GM19238 (cell line): ENCODE measurements at regions not wholly inside any gene's neighbourhood (a gene's known extent, or its start where the extent isn't known, plus 50 kb on each side); places are given as distances from the start of the nearest gene placed in this dataset.

Experiments
- DNase-seq: peaks from one replicate; pipeline ENCODE4 v3.0.0; 2011; ENCODE audit warnings: low spot score; ENCODE audit not compliant: insufficient read length

DNA sequence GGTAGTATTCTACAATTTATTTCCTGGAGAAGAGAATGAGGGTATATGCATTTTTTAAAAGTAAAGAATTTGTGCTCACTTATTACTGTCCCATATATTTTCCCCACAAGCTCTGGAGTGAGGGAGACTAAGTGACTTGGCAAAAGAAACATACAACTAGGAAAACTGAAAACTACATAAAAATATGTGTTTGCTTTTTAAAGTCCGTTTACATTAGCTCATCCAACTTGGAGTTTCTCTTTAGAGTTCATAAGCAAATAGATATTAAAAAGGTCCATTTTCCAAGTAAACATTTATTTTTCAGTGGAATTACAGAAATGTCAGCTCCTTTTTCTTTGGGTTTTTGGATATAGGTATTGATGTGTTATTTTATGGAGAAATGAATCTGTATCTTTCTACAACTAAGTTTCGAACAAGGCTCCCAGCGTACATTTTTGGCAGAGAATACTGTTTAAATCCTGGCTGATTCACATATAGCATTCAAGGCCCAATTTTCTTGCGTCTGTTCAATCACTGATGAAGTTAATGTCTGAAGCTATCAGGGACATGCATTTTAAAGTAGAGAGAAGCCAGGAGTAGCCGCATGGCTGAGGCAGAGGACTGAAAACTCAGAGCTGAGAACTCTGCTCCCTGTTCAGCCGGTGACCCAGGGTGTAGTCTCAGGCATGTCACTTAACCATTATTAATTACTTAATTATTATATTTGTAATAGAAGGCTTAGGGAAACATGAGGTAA lies 729.4 kb downstream of the EFNB2 start:
- DNase-seq = no peak

DNA sequence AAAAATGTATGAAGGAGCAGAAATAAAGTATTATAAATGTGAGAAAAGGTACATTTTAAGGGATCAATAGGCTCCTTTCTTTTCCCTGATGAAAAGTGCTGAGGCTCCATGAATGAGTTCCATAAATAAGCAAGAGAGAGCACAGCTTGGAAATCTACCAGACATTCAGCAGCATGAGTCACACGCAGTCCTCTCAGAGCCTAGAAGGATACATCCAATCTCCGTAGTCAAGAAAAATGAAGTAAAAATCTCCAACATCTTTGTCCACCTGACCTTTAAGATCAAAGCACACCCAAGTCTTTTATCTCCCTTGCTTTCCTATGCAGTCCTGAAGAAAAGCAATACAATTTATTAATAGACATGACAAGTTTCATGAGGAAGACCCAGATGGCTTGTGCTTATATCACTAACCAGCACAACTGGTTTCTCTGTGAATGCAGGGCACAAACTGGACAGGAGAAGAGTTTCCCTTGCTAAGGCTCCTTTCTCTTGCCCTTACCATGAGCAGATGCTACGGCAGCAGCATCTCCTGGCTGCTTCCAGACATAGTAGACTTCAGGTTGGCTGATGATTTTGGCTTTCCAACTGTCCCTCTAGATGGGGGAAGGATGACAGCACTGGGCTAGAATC lies 730.8 kb downstream of the EFNB2 start:
- DNase-seq = no peak

DNA sequence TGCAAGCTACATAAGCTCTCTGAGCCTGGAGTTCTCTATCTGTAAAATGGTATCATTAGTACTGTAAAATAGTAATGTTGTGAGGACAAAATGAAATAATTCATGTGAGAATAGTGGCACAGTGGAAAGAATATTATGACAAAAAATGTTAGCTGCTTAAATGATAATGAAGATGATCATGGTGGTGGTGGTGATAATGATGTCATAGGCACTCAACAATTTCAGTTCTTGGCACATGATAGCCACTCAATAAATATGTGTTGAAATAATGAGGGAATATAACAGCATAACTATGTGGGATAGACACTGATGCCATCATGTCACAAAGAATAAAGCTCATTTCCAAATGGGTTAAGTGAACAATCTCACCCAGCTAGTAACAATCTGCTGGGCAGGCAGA lies 736.3 kb downstream of the EFNB2 start:
- no peak for DNase-seq

DNA sequence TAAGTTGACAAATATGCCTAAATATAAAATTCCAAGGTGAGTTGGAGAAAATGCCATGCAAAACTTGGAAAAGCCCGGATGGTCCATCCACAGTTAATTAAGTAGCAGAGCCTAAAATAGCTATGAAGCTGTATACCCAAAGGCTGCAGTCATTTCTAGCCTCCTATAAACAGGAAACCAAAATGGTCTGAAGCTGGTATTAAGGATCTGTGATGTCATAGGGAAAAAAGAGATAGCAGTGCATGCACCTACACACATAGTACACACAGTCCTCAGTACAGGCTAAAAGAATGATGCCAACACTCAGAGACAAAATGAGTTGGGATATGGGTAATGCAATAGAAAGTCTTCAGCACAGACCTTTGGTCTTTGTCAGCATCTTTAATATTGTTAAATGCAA lies 736.9 kb downstream of the EFNB2 start:
- DNase-seq = no peak

DNA sequence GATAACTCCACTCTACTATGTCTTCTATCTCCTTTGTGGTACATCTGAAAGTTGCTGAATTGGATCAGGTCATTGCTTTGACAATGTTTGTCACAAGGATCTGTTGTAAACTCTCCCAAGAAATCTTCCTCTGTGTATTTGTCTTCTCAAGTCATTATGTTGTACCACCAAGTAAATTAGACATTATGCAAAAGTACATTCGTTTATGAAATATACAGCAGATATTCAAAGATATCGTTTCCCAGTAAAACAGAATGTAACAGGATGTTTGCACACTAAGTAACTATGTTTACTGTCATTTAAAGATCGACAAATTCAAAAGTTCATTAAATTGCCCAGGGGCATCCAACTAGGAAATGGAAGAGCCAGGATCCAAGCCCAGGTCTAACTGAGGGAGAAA lies 739.4 kb downstream of the EFNB2 start:
- DNase-seq = no peak

DNA sequence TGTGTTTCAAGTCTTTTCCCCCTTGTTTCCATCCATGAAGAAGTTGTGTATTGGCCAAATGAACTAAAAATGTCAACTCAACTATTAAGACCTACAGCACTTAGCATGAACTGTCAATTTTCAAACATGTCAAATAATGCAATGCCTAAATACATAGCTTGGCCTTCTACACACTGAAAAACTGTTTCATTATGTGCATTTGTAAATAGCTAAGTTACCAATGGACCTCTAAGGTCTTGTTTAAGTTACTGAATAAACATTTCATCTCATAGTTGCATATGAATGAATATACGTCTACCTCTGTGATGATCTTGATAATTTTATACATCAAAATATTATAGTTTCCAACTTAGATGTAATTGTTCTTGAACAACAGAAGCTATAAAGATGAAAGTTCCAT lies 744.5 kb downstream of the EFNB2 start:
- no peak for DNase-seq

DNA sequence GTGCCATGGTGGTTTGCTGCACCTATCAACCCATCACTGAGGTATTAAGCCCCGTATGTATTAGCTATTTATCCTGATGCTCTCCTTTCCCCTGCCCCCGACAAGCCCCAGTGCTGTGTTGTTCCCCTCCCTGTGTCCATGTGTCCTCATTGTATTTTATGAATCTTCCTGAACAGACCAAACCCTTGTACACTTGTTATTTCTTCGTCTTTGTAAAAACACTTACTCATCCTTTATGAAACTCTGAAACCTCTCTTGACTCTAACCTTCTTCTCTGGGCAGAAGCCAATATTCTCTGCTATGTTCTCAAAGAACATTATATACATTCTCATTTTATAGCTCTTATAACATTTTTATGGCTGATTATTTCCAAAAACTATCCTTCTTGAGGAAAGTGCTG lies 746.9 kb downstream of the EFNB2 start:
- DNase-seq = no peak

DNA sequence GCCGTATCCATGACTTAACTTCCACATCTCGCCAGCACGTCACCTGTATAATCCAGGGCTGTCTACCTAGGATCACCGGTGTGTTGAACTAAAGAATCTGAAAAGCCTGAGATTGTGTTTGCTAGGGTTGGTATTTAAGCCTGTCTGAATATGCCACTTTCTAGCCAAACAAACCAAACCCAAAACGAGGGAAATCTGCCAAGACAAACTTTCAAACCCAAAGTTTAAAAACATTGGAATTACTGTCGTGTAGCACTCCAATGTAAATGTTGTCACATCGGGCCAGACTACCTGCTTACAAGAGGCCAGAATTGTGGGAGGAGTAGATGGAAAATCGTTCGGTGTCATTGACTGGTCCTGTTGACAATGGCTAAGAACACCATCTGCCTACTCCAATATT lies 747.8 kb downstream of the EFNB2 start:
- DNase-seq = no peak

DNA sequence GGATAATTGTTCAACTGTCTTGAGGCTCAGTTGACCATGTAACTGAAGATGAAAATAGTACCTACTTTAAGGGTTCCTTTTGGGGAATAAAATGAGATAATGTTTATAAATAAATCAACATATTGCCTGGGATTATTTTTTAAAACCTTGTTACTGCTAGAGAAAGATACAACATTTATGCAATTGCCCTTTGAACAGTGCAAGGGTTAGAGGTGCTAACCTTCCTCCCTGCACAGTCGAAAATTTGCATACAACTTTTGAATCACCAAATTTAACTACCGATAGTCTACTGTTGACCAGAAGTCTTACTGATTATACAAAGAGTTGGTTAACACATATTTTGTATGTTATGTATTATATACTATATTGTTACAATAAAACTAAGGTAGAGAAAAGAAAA lies 750.0 kb downstream of the EFNB2 start:
- DNase-seq = no peak

DNA sequence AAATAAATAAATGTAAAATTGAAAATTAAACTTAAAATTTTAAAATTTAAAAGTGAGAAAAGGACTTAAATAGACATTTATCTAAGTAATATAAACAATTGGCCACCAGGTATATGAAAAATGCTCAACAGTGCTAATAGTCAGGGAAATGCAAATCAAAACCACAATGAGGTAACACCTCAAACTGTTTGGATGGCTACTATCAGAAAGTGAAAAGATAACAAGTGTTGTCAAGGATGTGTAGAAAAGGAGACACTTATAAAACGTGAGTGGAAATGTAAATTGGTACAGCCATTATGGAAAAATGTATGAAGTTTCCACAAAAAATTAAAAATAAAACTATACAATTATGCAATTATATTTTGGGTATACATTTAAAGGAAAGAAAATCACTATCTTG lies 752.2 kb downstream of the EFNB2 start:
- no peak for DNase-seq

DNA sequence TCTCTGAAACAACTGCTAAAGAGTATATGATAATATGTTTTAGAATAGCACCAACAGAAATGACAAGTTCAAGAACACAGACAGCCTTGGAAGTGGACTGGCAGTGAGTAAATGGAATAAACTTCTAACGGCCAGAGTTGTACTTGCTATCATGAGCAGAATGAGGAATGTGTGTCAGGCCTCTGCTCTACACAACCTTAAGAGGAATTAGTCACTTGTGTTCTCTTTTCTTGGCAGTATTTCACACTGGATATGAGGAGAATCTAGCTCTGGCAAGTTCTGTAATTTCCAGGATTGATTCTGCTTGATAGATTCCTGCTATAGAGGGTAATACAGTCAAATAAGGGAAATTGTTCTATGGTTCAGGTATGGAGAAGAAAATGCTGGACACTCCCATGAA lies 757.3 kb downstream of the EFNB2 start:
- no peak for DNase-seq

DNA sequence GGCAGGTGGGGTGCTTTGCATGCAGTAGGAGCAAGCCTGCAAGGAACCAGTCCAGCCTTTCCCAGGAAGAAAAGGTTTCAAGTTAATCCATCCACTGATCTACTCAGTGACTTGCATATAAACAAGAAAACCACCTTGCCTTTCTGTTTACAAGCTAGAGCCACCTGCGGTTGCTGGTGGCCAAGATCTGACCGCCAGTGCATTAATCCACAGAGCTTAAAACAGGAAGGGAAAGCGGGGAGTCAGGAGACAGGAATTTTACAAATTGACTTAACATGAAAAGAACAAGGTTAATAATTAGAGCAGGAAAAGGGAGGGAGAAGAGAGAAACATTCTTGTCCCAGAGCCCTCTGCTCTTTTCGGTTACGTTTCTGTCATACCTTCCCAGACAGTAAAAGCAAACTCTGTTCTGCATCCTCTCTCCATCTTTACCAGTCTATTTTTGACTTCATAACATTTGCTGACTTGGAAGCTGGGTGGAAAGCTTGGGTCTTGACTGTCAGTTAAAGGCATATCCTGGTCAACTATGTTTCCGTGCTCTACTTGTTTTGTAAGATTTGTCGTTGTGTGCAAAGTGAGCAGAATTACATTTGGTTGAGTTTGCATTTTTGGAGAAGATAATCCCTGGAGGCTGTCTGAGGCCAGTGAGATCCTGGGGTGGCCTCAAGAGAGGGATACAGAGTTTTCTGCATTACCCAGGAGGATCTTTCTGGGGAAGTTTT lies 760.6 kb downstream of the EFNB2 start:
- no peak for DNase-seq

DNA sequence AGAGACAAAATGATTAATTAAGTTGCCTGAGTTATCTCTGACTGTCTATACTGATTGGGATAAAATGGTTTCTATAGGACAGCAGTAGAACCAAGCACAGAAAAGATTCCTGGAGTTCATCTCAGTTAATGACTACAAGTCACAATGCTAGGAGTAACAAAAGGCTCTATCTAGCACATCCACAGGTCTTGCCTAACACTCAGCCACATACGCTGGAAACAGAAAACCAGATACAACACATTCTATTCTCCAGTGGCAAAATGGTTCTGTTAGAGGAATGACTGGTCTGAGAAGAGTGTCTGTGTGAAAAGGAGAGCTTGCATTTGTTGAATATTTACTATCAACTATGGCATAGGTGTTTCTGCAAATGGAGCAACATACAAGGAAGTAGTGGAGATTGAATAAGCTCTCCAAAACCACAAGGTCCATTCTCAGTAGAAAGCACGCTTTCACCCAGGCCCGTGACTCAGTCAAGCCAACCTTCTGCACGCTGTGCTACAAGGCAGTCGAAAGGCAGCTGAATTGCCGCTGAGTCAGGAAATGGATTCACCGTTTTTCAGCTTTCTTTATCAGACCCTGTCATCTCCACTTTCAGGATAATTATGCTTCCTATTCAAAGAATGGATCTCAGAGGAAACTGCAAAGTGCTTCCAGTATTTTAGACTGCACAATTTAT lies 761.5 kb downstream of the EFNB2 start:
- no peak for DNase-seq

DNA sequence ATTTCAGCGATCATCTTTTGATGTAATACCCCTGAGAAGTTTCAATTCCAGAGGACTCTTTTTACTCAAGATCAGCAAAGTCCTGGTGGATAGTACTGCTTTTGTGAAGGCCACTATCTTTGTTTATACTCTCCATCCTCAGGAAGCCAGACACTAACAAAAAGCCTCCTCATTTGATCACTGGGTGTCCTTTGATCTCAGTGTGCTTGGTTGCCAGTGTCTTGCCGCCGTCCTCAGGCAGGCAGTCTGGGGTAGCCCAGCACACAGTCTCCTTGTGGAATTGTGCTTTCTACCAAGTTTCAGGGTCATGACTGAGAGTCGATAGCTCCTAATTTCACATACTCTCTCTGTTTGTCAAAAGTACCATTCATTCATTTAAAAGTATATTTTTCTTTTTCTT lies 762.2 kb downstream of the EFNB2 start:
- no peak for DNase-seq

DNA sequence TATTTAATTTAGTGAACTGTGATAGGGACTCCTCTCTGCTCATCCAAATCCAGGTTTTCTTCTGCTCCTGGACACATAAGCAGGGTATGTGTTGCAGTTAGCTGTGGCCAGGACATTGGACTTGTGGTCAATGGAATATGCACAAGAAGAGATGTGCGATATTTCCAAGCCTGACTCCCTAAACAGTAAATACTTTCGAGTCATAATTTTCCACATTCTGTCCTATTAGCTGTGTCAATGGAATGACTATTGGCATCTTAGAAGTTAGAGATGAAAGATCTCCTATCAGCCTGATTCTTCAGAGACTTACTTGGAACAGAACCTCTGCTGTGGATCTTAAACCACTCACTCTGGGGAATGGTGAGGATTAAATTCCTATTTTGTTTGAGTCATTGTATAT lies 771.0 kb downstream of the EFNB2 start:
- no peak for DNase-seq

DNA sequence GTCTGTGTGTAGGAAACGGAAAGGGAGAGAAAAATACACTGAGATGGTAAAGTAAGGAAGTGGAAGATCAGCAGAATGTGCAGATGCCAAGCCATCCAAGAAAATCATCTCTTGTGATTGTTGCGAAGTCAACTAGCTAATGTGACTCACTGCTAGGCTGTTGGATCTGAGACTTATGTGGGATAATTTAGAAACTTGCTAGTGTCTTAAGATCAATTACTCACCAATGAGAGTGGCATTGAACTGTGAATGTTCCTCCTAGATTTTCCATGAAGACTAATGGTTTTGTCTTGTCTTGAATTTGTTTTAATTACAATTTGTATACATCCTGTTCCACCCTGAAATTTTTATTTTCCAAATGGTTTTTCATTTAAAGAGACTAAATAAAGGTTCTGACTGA lies 771.6 kb downstream of the EFNB2 start:
- no peak for DNase-seq

DNA sequence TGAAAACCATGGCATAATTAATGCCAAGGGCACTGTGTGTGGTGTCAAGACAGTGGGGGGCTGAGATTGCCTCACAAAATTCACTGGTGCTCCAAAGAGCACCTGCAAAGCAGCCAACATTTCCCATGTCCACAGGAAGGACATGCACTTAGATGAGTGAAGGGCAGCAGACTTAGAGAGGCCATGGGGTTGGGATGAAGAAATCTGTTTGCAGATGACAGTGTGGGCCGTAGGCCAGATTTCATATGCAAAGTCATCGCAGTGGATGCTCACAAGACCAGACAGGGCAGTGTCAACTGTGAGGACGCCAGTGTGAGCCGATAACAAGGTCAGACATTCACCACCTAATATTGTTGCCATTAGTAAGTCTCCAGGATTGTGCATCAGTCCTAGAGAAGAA lies 773.4 kb downstream of the EFNB2 start:
- no peak for DNase-seq

DNA sequence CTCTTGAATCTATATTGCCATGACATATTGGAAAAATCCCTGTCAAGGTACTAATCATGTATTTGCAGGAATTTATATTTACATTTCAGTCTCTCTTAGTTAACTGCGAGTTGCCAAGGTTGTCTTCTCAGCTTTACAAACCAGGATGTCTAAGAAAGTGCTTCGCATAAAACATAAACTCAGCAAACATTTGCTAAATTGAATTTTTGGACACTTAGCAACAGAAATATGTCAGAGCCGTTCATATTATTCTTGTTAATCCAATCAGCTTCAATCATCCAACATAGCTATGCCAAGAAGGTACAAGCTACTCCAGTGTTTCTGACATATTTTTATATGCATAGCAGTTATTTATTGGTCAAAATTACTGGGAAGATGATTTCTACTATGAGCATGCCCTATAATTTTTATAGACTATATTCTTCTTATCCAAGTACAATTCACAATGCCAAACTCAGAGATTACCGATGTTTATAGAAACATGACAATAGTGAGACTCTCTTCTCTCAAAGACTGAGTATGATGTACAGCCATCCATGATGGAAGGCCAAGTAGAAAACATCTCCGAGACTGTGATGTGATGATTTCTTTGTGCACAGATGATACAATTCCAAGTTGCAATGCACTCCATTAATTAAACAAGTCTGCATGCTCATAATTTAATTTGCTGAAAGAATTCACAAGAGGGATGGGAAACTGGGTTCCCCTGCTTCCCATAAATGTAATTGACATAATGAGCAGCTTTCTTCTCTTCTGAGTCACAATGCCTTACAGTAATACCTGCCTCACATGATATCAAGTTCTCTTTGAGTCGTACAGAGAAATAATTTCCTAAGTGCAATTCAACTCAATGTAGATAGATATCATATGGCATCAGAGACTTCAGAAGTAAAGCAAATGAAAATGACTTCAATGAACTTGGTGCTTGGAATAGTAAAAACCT lies 776.3 kb downstream of the EFNB2 start:
- no peak for DNase-seq

DNA sequence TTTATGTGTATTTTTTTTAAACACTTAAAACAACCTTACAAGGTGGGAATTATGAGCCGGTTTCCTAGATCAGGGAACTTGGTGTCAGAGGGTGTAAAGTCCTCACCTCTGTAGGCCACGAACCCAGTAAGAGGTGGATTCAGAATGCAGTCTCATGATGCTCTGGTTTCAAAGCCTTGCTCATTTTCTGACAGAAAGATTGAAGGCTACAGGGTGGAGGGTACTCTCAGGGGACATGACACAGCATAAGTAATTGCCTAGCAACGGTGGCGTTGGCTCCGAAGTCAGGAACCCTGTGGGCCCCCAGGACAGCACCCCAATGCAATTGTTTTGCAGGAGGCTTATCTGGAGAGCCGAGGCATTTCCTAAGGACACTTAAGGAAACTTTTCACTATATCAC lies 794.7 kb downstream of the EFNB2 start:
- no peak for DNase-seq

DNA sequence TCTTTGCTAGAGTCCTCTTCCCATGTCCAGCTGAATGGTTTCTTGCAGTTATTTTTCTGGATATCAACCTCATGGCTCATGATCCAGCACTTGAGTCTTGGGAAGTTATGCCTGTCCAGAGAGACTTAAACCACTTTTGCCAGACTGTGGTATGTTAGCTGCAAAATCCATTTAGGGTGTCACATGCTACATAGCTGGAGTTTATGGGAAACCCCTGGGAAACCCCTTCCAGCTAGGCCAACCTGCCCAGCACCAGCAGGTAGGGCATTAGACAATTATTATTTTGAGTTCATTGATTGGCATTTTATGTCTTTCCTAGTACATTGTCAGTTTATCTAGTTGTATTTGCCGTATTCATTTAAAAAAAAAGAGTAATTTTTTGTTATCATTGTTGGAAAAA lies 797.8 kb downstream of the EFNB2 start:
- no peak for DNase-seq

DNA sequence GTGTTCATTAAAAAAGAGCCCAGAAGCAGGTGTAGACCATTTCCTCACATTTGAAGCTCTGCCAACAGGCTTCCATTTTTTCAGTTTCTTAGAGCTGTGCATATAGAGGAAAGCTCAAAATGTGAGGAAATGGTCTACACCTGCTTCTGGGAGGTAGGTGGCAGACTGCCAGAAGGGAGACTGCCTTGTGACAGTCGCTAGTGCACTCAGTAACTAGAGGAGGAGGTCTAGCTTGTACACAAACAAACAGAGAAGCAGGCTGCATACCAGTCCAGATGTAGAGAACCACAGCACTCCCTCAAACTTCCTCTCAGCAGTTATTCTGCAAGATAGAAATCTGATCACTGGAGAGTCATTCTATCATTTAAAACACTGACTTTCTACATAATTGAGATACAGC lies 800.2 kb downstream of the EFNB2 start:
- no peak for DNase-seq
